K562 (cell line): ENCODE measurements at regions not wholly inside any gene's neighbourhood (a gene's known extent, or its start where the extent isn't known, plus 50 kb on each side); places are given as distances from the start of the nearest gene placed in this dataset.

Experiments used
- ATAC-seq: fragments of 200-7000 bp; cut with Tn5 transposase; 3 replicates; pipeline ENCODE4 v1.9.1; 2020; ENCODE audit warnings: moderate library complexity
- BruUV-seq: library from RNA; stranded (reverse); fragments of 400-500 nt; replicated peaks from 2 replicates; lab custom pipeline; 2021; lab: Mats Ljungman, UMichigan
- CTCF ChIA-PET: fragments of 300-600 bp; formaldehyde crosslinking; extraction: SDS; loops from one replicate; lab custom pipeline; 2021; ENCODE audit warnings: low intra/inter-chr PET ratio; lab: Yijun Ruan, JAX
- POLR2A ChIA-PET: fragments of 300-600, 350-650 bp; sonication (Branson Sonifier 250); formaldehyde crosslinking; extraction: SDS; loops from one replicate; lab custom pipeline; 2021; ENCODE audit warnings: antibody characterized with exemption, inconsistent platforms; lab: Yijun Ruan, JAX
- DNase-seq, 4 experiments: peaks; one replicate each; pipeline versions ENCODE4 v3.0.0 to v3.0.0-alpha.2; 2011 to 2018; ENCODE audit warnings: low spot score in 3 of 4, mixed read lengths in 3 of 4; ENCODE audit errors: extremely low read depth in 1 of 4
- FAIRE-seq: peaks from 2 replicates; lab custom pipeline; 2011; peaks lifted over from hg19 to GRCh38; lab: Jason Lieb, UNC
- H2AFZ ChIP-seq: 2 replicates; pipeline ENCODE4 v1.6.0; 2011; ENCODE audit warnings: low read depth, low read length, control low read depth, inconsistent platforms
- H3K27ac ChIP-seq: fragments of 200-600 bp; 3 replicates; pipeline ENCODE4 v1.8.0; 2011; ENCODE audit warnings: low read depth, mild to moderate bottlenecking, control low read depth, inconsistent platforms, low read length, moderate library complexity, mixed read lengths; ENCODE audit errors: extremely low read depth
- H3K27me3 ChIP-seq, 2 experiments: fragments of 300-600 bp in 1 of 2; 2 replicates in 1 of 2; 3 replicates in 1 of 2; pipeline versions ENCODE4 v1.6.0 to v1.8.0; 2011; ENCODE audit warnings: inconsistent platforms in 2 of 2, low read length in 2 of 2, mild to moderate bottlenecking in 1 of 2, mixed read lengths in 1 of 2, moderate library complexity in 1 of 2; ENCODE audit not compliant: control insufficient read depth in 2 of 2, insufficient read depth in 2 of 2
- H3K36me3 ChIP-seq: fragments of 300-600 bp; 3 replicates; pipeline ENCODE4 v1.8.0; 2011; ENCODE audit warnings: mild to moderate bottlenecking, low read length, inconsistent platforms; ENCODE audit not compliant: control insufficient read depth, insufficient read depth
- H3K4me1 ChIP-seq, 2 experiments: fragments of 200-600 bp in 1 of 2; replicated peaks in 1 of 2; 2 replicates in 1 of 2; 3 replicates in 1 of 2; pipeline versions ENCODE4 v1.5.1 to v1.8.0; 2011; ENCODE audit warnings: inconsistent platforms in 2 of 2, low read length in 2 of 2, mild to moderate bottlenecking in 1 of 2, mixed read lengths in 1 of 2, moderate library complexity in 1 of 2; ENCODE audit not compliant: control insufficient read depth in 2 of 2, insufficient read depth in 2 of 2
- H3K4me2 ChIP-seq: 2 replicates; pipeline ENCODE4 v1.6.1; 2011; ENCODE audit warnings: low read length, control low read depth, inconsistent platforms, mixed read lengths; ENCODE audit not compliant: insufficient read depth
- H3K4me3 ChIP-seq: fragments of 200-600 bp; sonication (generic), shearing (Covaris generic); 2 replicates; pipeline ENCODE4 v1.5.1; 2016; ENCODE audit warnings: control low read depth, inconsistent platforms
- H3K79me2 ChIP-seq: fragments of 200-600 bp; 3 replicates; pipeline ENCODE4 v1.8.0; 2011; ENCODE audit warnings: low read length, inconsistent platforms; ENCODE audit not compliant: control insufficient read depth, insufficient read depth
- H3K9ac ChIP-seq, 2 experiments: 2 replicates each; pipeline versions ENCODE4 v1.6.0 to v1.6.1; 2011; ENCODE audit warnings: low read depth in 2 of 2, low read length in 2 of 2, control low read depth in 1 of 2, inconsistent platforms in 1 of 2, mild to moderate bottlenecking in 1 of 2, mixed read lengths in 1 of 2; ENCODE audit not compliant: insufficient read depth in 1 of 2
- H3K9me1 ChIP-seq: one replicate; pipeline ENCODE4 v1.6.0; 2011; ENCODE audit warnings: inconsistent platforms, mild to moderate bottlenecking, low read length, moderate library complexity; ENCODE audit not compliant: control insufficient read depth, insufficient read depth
- H3K9me3 ChIP-seq: replicated peaks from 2 replicates; pipeline ENCODE4 v1.5.1; 2011; ENCODE audit warnings: low read depth, low read length, inconsistent platforms; ENCODE audit not compliant: control insufficient read depth, insufficient read depth
- H4K20me1 ChIP-seq: replicated peaks from 2 replicates; pipeline ENCODE4 v1.6.1; 2011; ENCODE audit warnings: low read length, inconsistent platforms, mixed read lengths; ENCODE audit not compliant: control insufficient read depth, insufficient read depth
- CEBPB ChIP-seq: fragments of 450-650 bp; IDR thresholded peaks from 2 replicates; pipeline ENCODE4 v1.6.1; 2016; ENCODE audit warnings: missing genetic modification characterization, missing compliant biosample characterization
- CREB3 ChIP-seq: fragments of 450-650 bp; conservative IDR thresholded peaks from 2 replicates; pipeline ENCODE4 v1.6.1; 2016; ENCODE audit warnings: missing genetic modification characterization, low read depth, mild to moderate bottlenecking, missing compliant biosample characterization, moderate library complexity
- HDGF ChIP-seq: fragments of 450-650 bp; IDR thresholded peaks from 2 replicates; pipeline ENCODE4 v1.6.1; 2016
- HNRNPLL ChIP-seq: fragments of 200-400 bp; formaldehyde crosslinking; IDR thresholded peaks from 2 replicates; pipeline ENCODE4 v1.6.1; 2017; ENCODE audit warnings: low read length, low read depth, mild to moderate bottlenecking; ENCODE audit not compliant: poor library complexity, severe bottlenecking
- NFXL1 ChIP-seq: fragments of 450-650 bp; formaldehyde crosslinking; IDR thresholded peaks from 2 replicates; pipeline ENCODE4 v1.4.0; 2021; ENCODE audit warnings: mild to moderate bottlenecking
- ZNF507 ChIP-seq: conservative IDR thresholded peaks from 2 replicates; pipeline ENCODE4 v1.6.1; 2017; ENCODE audit warnings: missing genetic modification characterization, missing compliant biosample characterization
- ZNF551 ChIP-seq: fragments of 250-450 bp; sonication (Bioruptor Pico); IDR thresholded peaks from 2 replicates; pipeline ENCODE4 v1.5.0; 2021; ENCODE audit warnings: mild to moderate bottlenecking, moderate library complexity
- WGBS: fragments of 100-300 bp; shearing (Covaris generic); methylation state at CpG from one replicate; pipeline ENCODE4 v1.1.6; 2016; ENCODE audit warnings: low coverage, mixed read lengths; ENCODE audit not compliant: insufficient coverage; ENCODE audit errors: missing lambda C conversion rate; 5-methylcytosine and 5-hydroxymethylcytosine counted together
- in situ Hi-C: fragments of 300-500 bp; cut with MboI; formaldehyde crosslinking; loops from 4 replicates; pipeline ENCODE4 v1.15.0; 2018; ENCODE audit warnings: inconsistent platforms, mixed read lengths
- intact Hi-C: fragments of 100-400 bp; cut with micrococcal nuclease; formaldehyde crosslinking; loops from 2 replicates; pipeline ENCODE4 v1.14.2; 2022

GRCh38 chr10:2878818-2879217, 188.5 kb upstream of the PFKP start:
- Histone ChIP-seq H3K9me1 (no peaks in the 10 kb centered on the region), H3K27me3 (peaks cover 0 to 8% of the 10 kb centered on the region in 2 experiments; a peak in 1 of 5 replicates), H3K27ac (no peak overlapping the region), H3K9ac (no peak overlapping the region), H3K9me3 (no peaks in the 10 kb centered on the region), H2AFZ (no peak overlapping the region), H3K79me2 (no peaks in the 10 kb centered on the region), H4K20me1 (no peaks in the 10 kb centered on the region), H3K4me3 (no peak overlapping the region), H3K36me3 (no peaks in the 10 kb centered on the region), H3K4me1 (no peaks in the 10 kb centered on the region), H3K4me2 (no peak overlapping the region)
- CTCF ChIA-PET: no interaction called here
- no TSS peak for BruUV-seq
- intact Hi-C loops: no loop called here
- POLR2A ChIA-PET: no interaction called here
- TF ChIP-seq HNRNPLL (no peak), NFXL1 (CRISPR knock-in tag) (no peak), ZNF551 (CRISPR knock-in tag) (no peak), CEBPB (tag) (no peak), CREB3 (tag) (no peak), HDGF (no peak), ZNF507 (tag) (no peak)
- DNase-seq (no peak), FAIRE-seq (no peak), ATAC-seq (no peak)
- 4% methylated on average over 8 of the region's 8 CpGs for WGBS
- in situ Hi-C loops: no loop called here
